Panc1 (cell line): ENCODE measurements at regions not wholly inside any gene's neighbourhood (a gene's known extent, or its start where the extent isn't known, plus 50 kb on each side); places are given as distances from the start of the nearest gene placed in this dataset.

Experiments used
- ATAC-seq: fragments of 200-7000 bp; cut with Tn5 transposase; 2 replicates; pipeline ENCODE4 v1.9.1; 2020; ENCODE audit warnings: mild to moderate bottlenecking, moderate library complexity
- BruUV-seq: library from RNA; stranded (reverse); fragments of 400-500 nt; replicated peaks from 2 replicates; lab custom pipeline; 2021; lab: Mats Ljungman, UMichigan
- CTCF ChIA-PET: fragments of 300-600 bp; sonication (Branson Sonifier 250); formaldehyde crosslinking; loops from one replicate; lab custom pipeline; 2022; ENCODE audit warnings: antibody characterized with exemption; lab: Charles Lee
- POLR2A ChIA-PET: fragments of 300-600 bp; sonication (Branson Sonifier 250); formaldehyde crosslinking; loops from one replicate; lab custom pipeline; 2022; ENCODE audit warnings: antibody characterized with exemption; lab: Charles Lee
- DNase-seq: peaks from one replicate; pipeline ENCODE4 v3.0.0-alpha.2; 2010; ENCODE audit warnings: low read depth, low spot score
- H3K27ac ChIP-seq: 2 replicates; pipeline ENCODE4 v1.5.1; 2011; ENCODE audit warnings: mild to moderate bottlenecking, low read length, inconsistent platforms
- H3K27me3 ChIP-seq: fragments of 200-500 bp; sonication (Bioruptor generic); 2 replicates; pipeline ENCODE4 v1.6.0; 2014; ENCODE audit warnings: low read length, inconsistent platforms; ENCODE audit not compliant: control insufficient read depth, insufficient read depth
- H3K36me3 ChIP-seq: fragments of 200-500 bp; sonication (Bioruptor generic); 2 replicates; pipeline ENCODE4 v1.5.1; 2014; ENCODE audit warnings: inconsistent platforms, mild to moderate bottlenecking, low read length, moderate library complexity; ENCODE audit not compliant: control insufficient read depth, insufficient read depth
- H3K4me1 ChIP-seq: 2 replicates; pipeline ENCODE4 v1.5.1; 2011; ENCODE audit warnings: inconsistent platforms, mild to moderate bottlenecking, low read length, moderate library complexity; ENCODE audit not compliant: control insufficient read depth, insufficient read depth
- H3K4me3 ChIP-seq, 2 experiments: 2 replicates each; pipeline ENCODE4 v1.5.1; 2011 to 2012; ENCODE audit warnings: low read depth in 2 of 2, low read length in 2 of 2, mild to moderate bottlenecking in 2 of 2, inconsistent platforms in 1 of 2, moderate library complexity in 1 of 2
- H3K9me3 ChIP-seq: fragments of 200-500 bp; sonication (Bioruptor generic); 2 replicates; pipeline ENCODE4 v1.5.1; 2014; ENCODE audit warnings: low read depth, mild to moderate bottlenecking, inconsistent platforms, low read length, moderate library complexity; ENCODE audit not compliant: control insufficient read depth, insufficient read depth
- POLR2AphosphoS5 ChIP-seq: IDR thresholded peaks from 2 replicates; pipeline ENCODE4 v1.6.1; 2012; ENCODE audit warnings: mild to moderate bottlenecking, low read depth, low read length, moderate library complexity
- SIN3A ChIP-seq: IDR thresholded peaks from 2 replicates; pipeline ENCODE4 v1.6.1; 2012; ENCODE audit warnings: low read depth, mild to moderate bottlenecking, low read length, moderate library complexity, borderline replicate concordance; ENCODE audit not compliant: insufficient read depth
- TCF7L2 ChIP-seq: IDR thresholded peaks from 2 replicates; pipeline ENCODE4 v1.6.1; 2011; ENCODE audit warnings: mild to moderate bottlenecking, low read depth, low read length, inconsistent platforms
- in situ Hi-C: cut with HindIII; loops from 2 replicates; pipeline ENCODE4 v1.10.0; 2016; ENCODE audit warnings: low sequenced_read_pairs, low pct_unique_long_range_greater_than_20kb
- intact Hi-C: fragments of 100-400 bp; cut with micrococcal nuclease; formaldehyde crosslinking; loops from one replicate; pipeline ENCODE4 v1.10.0; 2022; ENCODE audit not compliant: unreplicated experiment
- TF ChIP-seq, protein P1 (sequence below): fragments of 450-650 bp; IDR thresholded peaks from 2 replicates; pipeline ENCODE4 v1.5.1; 2017; ENCODE audit warnings: mild to moderate bottlenecking
- TF ChIP-seq, protein P2 (sequence below), 2 experiments: IDR thresholded peaks; 2 replicates each; pipeline ENCODE4 v1.6.1; 2011 to 2012; ENCODE audit warnings: low read depth in 2 of 2, control low read depth in 1 of 2, low read length in 1 of 2, mild to moderate bottlenecking in 1 of 2, moderate library complexity in 1 of 2; ENCODE audit not compliant: insufficient read depth in 1 of 2

GRCh38 chr5:61966296-61966955, 339.6 kb upstream of the KIF2A start:
- no peaks in the 10 kb centered on the region for H3K4me1 ChIP-seq
- ATAC-seq: no peak
- TF ChIP-seq TCF7L2: no peak
- TF ChIP-seq POLR2AphosphoS5: no peak
- TF ChIP-seq, protein P1, sequence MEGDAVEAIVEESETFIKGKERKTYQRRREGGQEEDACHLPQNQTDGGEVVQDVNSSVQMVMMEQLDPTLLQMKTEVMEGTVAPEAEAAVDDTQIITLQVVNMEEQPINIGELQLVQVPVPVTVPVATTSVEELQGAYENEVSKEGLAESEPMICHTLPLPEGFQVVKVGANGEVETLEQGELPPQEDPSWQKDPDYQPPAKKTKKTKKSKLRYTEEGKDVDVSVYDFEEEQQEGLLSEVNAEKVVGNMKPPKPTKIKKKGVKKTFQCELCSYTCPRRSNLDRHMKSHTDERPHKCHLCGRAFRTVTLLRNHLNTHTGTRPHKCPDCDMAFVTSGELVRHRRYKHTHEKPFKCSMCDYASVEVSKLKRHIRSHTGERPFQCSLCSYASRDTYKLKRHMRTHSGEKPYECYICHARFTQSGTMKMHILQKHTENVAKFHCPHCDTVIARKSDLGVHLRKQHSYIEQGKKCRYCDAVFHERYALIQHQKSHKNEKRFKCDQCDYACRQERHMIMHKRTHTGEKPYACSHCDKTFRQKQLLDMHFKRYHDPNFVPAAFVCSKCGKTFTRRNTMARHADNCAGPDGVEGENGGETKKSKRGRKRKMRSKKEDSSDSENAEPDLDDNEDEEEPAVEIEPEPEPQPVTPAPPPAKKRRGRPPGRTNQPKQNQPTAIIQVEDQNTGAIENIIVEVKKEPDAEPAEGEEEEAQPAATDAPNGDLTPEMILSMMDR: no peak
- no peak for TF ChIP-seq SIN3A
- TF ChIP-seq, protein P2, sequence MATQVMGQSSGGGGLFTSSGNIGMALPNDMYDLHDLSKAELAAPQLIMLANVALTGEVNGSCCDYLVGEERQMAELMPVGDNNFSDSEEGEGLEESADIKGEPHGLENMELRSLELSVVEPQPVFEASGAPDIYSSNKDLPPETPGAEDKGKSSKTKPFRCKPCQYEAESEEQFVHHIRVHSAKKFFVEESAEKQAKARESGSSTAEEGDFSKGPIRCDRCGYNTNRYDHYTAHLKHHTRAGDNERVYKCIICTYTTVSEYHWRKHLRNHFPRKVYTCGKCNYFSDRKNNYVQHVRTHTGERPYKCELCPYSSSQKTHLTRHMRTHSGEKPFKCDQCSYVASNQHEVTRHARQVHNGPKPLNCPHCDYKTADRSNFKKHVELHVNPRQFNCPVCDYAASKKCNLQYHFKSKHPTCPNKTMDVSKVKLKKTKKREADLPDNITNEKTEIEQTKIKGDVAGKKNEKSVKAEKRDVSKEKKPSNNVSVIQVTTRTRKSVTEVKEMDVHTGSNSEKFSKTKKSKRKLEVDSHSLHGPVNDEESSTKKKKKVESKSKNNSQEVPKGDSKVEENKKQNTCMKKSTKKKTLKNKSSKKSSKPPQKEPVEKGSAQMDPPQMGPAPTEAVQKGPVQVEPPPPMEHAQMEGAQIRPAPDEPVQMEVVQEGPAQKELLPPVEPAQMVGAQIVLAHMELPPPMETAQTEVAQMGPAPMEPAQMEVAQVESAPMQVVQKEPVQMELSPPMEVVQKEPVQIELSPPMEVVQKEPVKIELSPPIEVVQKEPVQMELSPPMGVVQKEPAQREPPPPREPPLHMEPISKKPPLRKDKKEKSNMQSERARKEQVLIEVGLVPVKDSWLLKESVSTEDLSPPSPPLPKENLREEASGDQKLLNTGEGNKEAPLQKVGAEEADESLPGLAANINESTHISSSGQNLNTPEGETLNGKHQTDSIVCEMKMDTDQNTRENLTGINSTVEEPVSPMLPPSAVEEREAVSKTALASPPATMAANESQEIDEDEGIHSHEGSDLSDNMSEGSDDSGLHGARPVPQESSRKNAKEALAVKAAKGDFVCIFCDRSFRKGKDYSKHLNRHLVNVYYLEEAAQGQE (IDR thresholded peaks at IDR 0.05; ENCODE audit: insufficient read depth in 1 of 2, low read depth in 2 of 2, low read length in 1 of 2): no peak
- no peaks in the 10 kb centered on the region for H3K9me3 ChIP-seq
- in situ Hi-C loops (no loop called here), intact Hi-C loops (no loop called here)
- no peak overlapping the region for H3K27ac ChIP-seq
- H3K27me3 ChIP-seq: peaks cover 7% of the 10 kb centered on the region
- ChIA-PET POLR2A (no interaction called here), CTCF (no interaction called here)
- H3K4me3 ChIP-seq: no peak overlapping the region
- no peaks in the 10 kb centered on the region for H3K36me3 ChIP-seq
- no peak for DNase-seq
- BruUV-seq: no TSS peak

GRCh38 chr5:61966997-61967396, 339.0 kb upstream of the KIF2A start:
- no peaks in the 10 kb centered on the region for H3K4me1 ChIP-seq
- peaks cover 7% of the 10 kb centered on the region for H3K27me3 ChIP-seq
- no TSS peak for BruUV-seq
- no peak for ATAC-seq
- ChIA-PET CTCF (no interaction called here), POLR2A (no interaction called here)
- H3K27ac ChIP-seq: no peak overlapping the region
- intact Hi-C loops: no loop called here
- in situ Hi-C loops: no loop called here
- TF ChIP-seq, protein P1: no peak
- TF ChIP-seq POLR2AphosphoS5 (no peak), TCF7L2 (no peak), SIN3A (no peak)
- TF ChIP-seq, protein P2 (IDR thresholded peaks at IDR 0.05; ENCODE audit: insufficient read depth in 1 of 2, low read depth in 2 of 2, low read length in 1 of 2): no peak
- H3K4me3 ChIP-seq: no peak overlapping the region
- no peaks in the 10 kb centered on the region for H3K9me3 ChIP-seq
- DNase-seq: no peak
- H3K36me3 ChIP-seq: no peaks in the 10 kb centered on the region
